K562 (cell line): ENCODE measurements at regions not wholly inside any gene's neighbourhood (a gene's known extent, or its start where the extent isn't known, plus 50 kb on each side); places are given as distances from the start of the nearest gene placed in this dataset.

Experiments used
- ATAC-seq: fragments of 200-7000 bp; cut with Tn5 transposase; 3 replicates; pipeline ENCODE4 v1.9.1; 2020; ENCODE audit warnings: moderate library complexity
- BruUV-seq: library from RNA; stranded (reverse); fragments of 400-500 nt; replicated peaks from 2 replicates; lab custom pipeline; 2021; lab: Mats Ljungman, UMichigan
- CTCF ChIA-PET: fragments of 300-600 bp; formaldehyde crosslinking; extraction: SDS; loops from one replicate; lab custom pipeline; 2021; ENCODE audit warnings: low intra/inter-chr PET ratio; lab: Yijun Ruan, JAX
- POLR2A ChIA-PET: fragments of 300-600, 350-650 bp; sonication (Branson Sonifier 250); formaldehyde crosslinking; extraction: SDS; loops from one replicate; lab custom pipeline; 2021; ENCODE audit warnings: antibody characterized with exemption, inconsistent platforms; lab: Yijun Ruan, JAX
- DNase-seq, 4 experiments: peaks; one replicate each; pipeline versions ENCODE4 v3.0.0 to v3.0.0-alpha.2; 2011 to 2018; ENCODE audit warnings: low spot score in 3 of 4, mixed read lengths in 3 of 4; ENCODE audit errors: extremely low read depth in 1 of 4
- FAIRE-seq: peaks from 2 replicates; lab custom pipeline; 2011; peaks lifted over from hg19 to GRCh38; lab: Jason Lieb, UNC
- H2AFZ ChIP-seq: 2 replicates; pipeline ENCODE4 v1.6.0; 2011; ENCODE audit warnings: low read depth, low read length, control low read depth, inconsistent platforms
- H3K27ac ChIP-seq: fragments of 200-600 bp; 3 replicates; pipeline ENCODE4 v1.8.0; 2011; ENCODE audit warnings: low read depth, mild to moderate bottlenecking, control low read depth, inconsistent platforms, low read length, moderate library complexity, mixed read lengths; ENCODE audit errors: extremely low read depth
- H3K27me3 ChIP-seq, 2 experiments: fragments of 300-600 bp in 1 of 2; 2 replicates in 1 of 2; 3 replicates in 1 of 2; pipeline versions ENCODE4 v1.6.0 to v1.8.0; 2011; ENCODE audit warnings: inconsistent platforms in 2 of 2, low read length in 2 of 2, mild to moderate bottlenecking in 1 of 2, mixed read lengths in 1 of 2, moderate library complexity in 1 of 2; ENCODE audit not compliant: control insufficient read depth in 2 of 2, insufficient read depth in 2 of 2
- H3K36me3 ChIP-seq: fragments of 300-600 bp; 3 replicates; pipeline ENCODE4 v1.8.0; 2011; ENCODE audit warnings: mild to moderate bottlenecking, low read length, inconsistent platforms; ENCODE audit not compliant: control insufficient read depth, insufficient read depth
- H3K4me1 ChIP-seq, 2 experiments: fragments of 200-600 bp in 1 of 2; replicated peaks in 1 of 2; 2 replicates in 1 of 2; 3 replicates in 1 of 2; pipeline versions ENCODE4 v1.5.1 to v1.8.0; 2011; ENCODE audit warnings: inconsistent platforms in 2 of 2, low read length in 2 of 2, mild to moderate bottlenecking in 1 of 2, mixed read lengths in 1 of 2, moderate library complexity in 1 of 2; ENCODE audit not compliant: control insufficient read depth in 2 of 2, insufficient read depth in 2 of 2
- H3K4me2 ChIP-seq: 2 replicates; pipeline ENCODE4 v1.6.1; 2011; ENCODE audit warnings: low read length, control low read depth, inconsistent platforms, mixed read lengths; ENCODE audit not compliant: insufficient read depth
- H3K4me3 ChIP-seq: fragments of 200-600 bp; sonication (generic), shearing (Covaris generic); 2 replicates; pipeline ENCODE4 v1.5.1; 2016; ENCODE audit warnings: control low read depth, inconsistent platforms
- H3K79me2 ChIP-seq: fragments of 200-600 bp; 3 replicates; pipeline ENCODE4 v1.8.0; 2011; ENCODE audit warnings: low read length, inconsistent platforms; ENCODE audit not compliant: control insufficient read depth, insufficient read depth
- H3K9ac ChIP-seq, 2 experiments: 2 replicates each; pipeline versions ENCODE4 v1.6.0 to v1.6.1; 2011; ENCODE audit warnings: low read depth in 2 of 2, low read length in 2 of 2, control low read depth in 1 of 2, inconsistent platforms in 1 of 2, mild to moderate bottlenecking in 1 of 2, mixed read lengths in 1 of 2; ENCODE audit not compliant: insufficient read depth in 1 of 2
- H3K9me1 ChIP-seq: one replicate; pipeline ENCODE4 v1.6.0; 2011; ENCODE audit warnings: inconsistent platforms, mild to moderate bottlenecking, low read length, moderate library complexity; ENCODE audit not compliant: control insufficient read depth, insufficient read depth
- H3K9me3 ChIP-seq: replicated peaks from 2 replicates; pipeline ENCODE4 v1.5.1; 2011; ENCODE audit warnings: low read depth, low read length, inconsistent platforms; ENCODE audit not compliant: control insufficient read depth, insufficient read depth
- H4K20me1 ChIP-seq: replicated peaks from 2 replicates; pipeline ENCODE4 v1.6.1; 2011; ENCODE audit warnings: low read length, inconsistent platforms, mixed read lengths; ENCODE audit not compliant: control insufficient read depth, insufficient read depth
- BMI1 ChIP-seq: fragments of 150-350 bp; IDR thresholded peaks from 2 replicates; pipeline ENCODE4 v1.6.1; 2014; ENCODE audit warnings: low read length
- CBX1 ChIP-seq: sonication (generic); IDR thresholded peaks from 2 replicates; pipeline ENCODE4 v1.6.1; 2016; ENCODE audit warnings: antibody characterized with exemption, low read depth, mild to moderate bottlenecking
- CHD1 ChIP-seq: fragments of 200-600 bp; sonication (generic); IDR thresholded peaks from one replicate; pipeline ENCODE4 v1.6.1; 2012; ENCODE audit warnings: mild to moderate bottlenecking, moderate library complexity, low read length, inconsistent platforms
- E2F3 ChIP-seq: fragments of 250-450 bp; sonication (Bioruptor Pico); IDR thresholded peaks from 2 replicates; pipeline ENCODE4 v1.4.0; 2020; ENCODE audit warnings: mild to moderate bottlenecking
- GMEB1 ChIP-seq: fragments of 250-450 bp; sonication (Bioruptor Pico); IDR thresholded peaks from 2 replicates; pipeline ENCODE4 v1.4.0; 2020; ENCODE audit warnings: mild to moderate bottlenecking
- HDAC6 ChIP-seq: IDR thresholded peaks from 2 replicates; pipeline ENCODE4 v1.6.1; 2012; ENCODE audit warnings: low read depth, mild to moderate bottlenecking, control low read depth, inconsistent platforms, low read length, moderate library complexity
- HEY1 ChIP-seq: fragments of 250-450 bp; sonication (Bioruptor Pico); IDR thresholded peaks from 2 replicates; pipeline ENCODE4 v1.5.0; 2020; ENCODE audit warnings: mild to moderate bottlenecking, moderate library complexity, borderline replicate concordance
- HNRNPL ChIP-seq: fragments of 200-400 bp; formaldehyde crosslinking; IDR thresholded peaks from 2 replicates; pipeline ENCODE4 v1.6.1; 2017; ENCODE audit warnings: low read depth, mild to moderate bottlenecking, low read length
- NFE2L1 ChIP-seq: fragments of 450-650 bp; IDR thresholded peaks from 2 replicates; pipeline ENCODE4 v1.6.1; 2016; ENCODE audit warnings: missing genetic modification characterization, low read depth, mild to moderate bottlenecking, missing compliant biosample characterization, moderate library complexity, borderline replicate concordance
- NR1H2 ChIP-seq: sonication (generic); formaldehyde crosslinking; IDR thresholded peaks from 2 replicates; pipeline ENCODE4 v1.4.0; 2020; ENCODE audit warnings: mild to moderate bottlenecking, missing genetic modification reagents
- PREB ChIP-seq: sonication (generic); formaldehyde crosslinking; IDR thresholded peaks from 2 replicates; pipeline ENCODE4 v1.8.1; 2023; ENCODE audit warnings: mild to moderate bottlenecking, missing genetic modification reagents
- RB1 ChIP-seq: fragments of 450-650 bp; IDR thresholded peaks from 2 replicates; pipeline ENCODE4 v1.6.1; 2017; ENCODE audit warnings: low read depth, mild to moderate bottlenecking
- RFX5 ChIP-seq: IDR thresholded peaks from 2 replicates; pipeline ENCODE4 v1.6.1; 2011; ENCODE audit warnings: low read depth, mild to moderate bottlenecking, improper control_type of control experiment, low read length
- ZBTB2 ChIP-seq: fragments of 450-650 bp; IDR thresholded peaks from 2 replicates; pipeline ENCODE4 v1.6.1; 2016; ENCODE audit warnings: antibody characterized with exemption
- ZNF436 ChIP-seq: fragments of 250-450, 450-650 bp; sonication (Bioruptor Pico); formaldehyde crosslinking; IDR thresholded peaks from 2 replicates; pipeline ENCODE4 v1.7.0; 2020; ENCODE audit warnings: mild to moderate bottlenecking
- WGBS: fragments of 100-300 bp; shearing (Covaris generic); methylation state at CpG from one replicate; pipeline ENCODE4 v1.1.6; 2016; ENCODE audit warnings: low coverage, mixed read lengths; ENCODE audit not compliant: insufficient coverage; ENCODE audit errors: missing lambda C conversion rate; 5-methylcytosine and 5-hydroxymethylcytosine counted together
- in situ Hi-C: fragments of 300-500 bp; cut with MboI; formaldehyde crosslinking; loops from 4 replicates; pipeline ENCODE4 v1.15.0; 2018; ENCODE audit warnings: inconsistent platforms, mixed read lengths
- intact Hi-C: fragments of 100-400 bp; cut with micrococcal nuclease; formaldehyde crosslinking; loops from 2 replicates; pipeline ENCODE4 v1.14.2; 2022

- no peak overlapping the region for H2AFZ ChIP-seq
- WGBS, result 0% methylated on average over 4 of the region's 5 CpGs
- no peaks in the 10 kb centered on the region for H3K9me3 ChIP-seq
- in situ Hi-C loops (no loop called here), intact Hi-C loops (no loop called here)
- H3K9ac ChIP-seq, result no peak overlapping the region
- H3K4me3 ChIP-seq, result no peak overlapping the region
- no peak overlapping the region for H3K4me2 ChIP-seq
- H3K79me2 ChIP-seq, result no peaks in the 10 kb centered on the region
- no peak for ATAC-seq
- no peaks in the 10 kb centered on the region for H3K36me3 ChIP-seq
- no TSS peak for BruUV-seq
- no peaks in the 10 kb centered on the region for H4K20me1 ChIP-seq
- DNase-seq, result no peak
- POLR2A ChIA-PET, result no interaction called here
- no peak overlapping the region for H3K27ac ChIP-seq
- no peaks in the 10 kb centered on the region for H3K9me1 ChIP-seq
- no peaks in the 10 kb centered on the region for H3K4me1 ChIP-seq
- CTCF ChIA-PET, result no interaction called here
- FAIRE-seq, result no peak
- no peak for TF ChIP-seq GMEB1 (CRISPR knock-in tag)
- TF ChIP-seq HEY1 (CRISPR knock-in tag), result no peak
- no peak for TF ChIP-seq NR1H2
- no peak for TF ChIP-seq HNRNPL
- no peak for TF ChIP-seq CHD1
- no peak for TF ChIP-seq BMI1
- no peak for TF ChIP-seq E2F3 (CRISPR knock-in tag)
- TF ChIP-seq ZBTB2, result no peak
- TF ChIP-seq CBX1, result no peak
- TF ChIP-seq NFE2L1, result no peak
- no peak for TF ChIP-seq RFX5
- TF ChIP-seq PREB (CRISPR knock-in tag), result no peak
- TF ChIP-seq HDAC6, result no peak
- no peak for TF ChIP-seq ZNF436 (CRISPR knock-in tag)
- TF ChIP-seq RB1, result no peak
- no peaks in the 10 kb centered on the region for H3K27me3 ChIP-seq
Observed at GRCh38 chr10:121231079-121231478, 367.2 kb downstream of the FGFR2 start.
